Osteoblast (primary cell): ENCODE measurements at regions not wholly inside any gene's neighbourhood (a gene's known extent, or its start where the extent isn't known, plus 50 kb on each side); places are given as distances from the start of the nearest gene placed in this dataset.

Experiments used
- DNase-seq: peaks from one replicate; pipeline ENCODE4 v3.0.0; 2011; ENCODE audit warnings: low spot score, mixed read lengths; ENCODE audit not compliant: insufficient read length; ENCODE audit errors: missing footprints
- H2AFZ ChIP-seq: 2 replicates; pipeline ENCODE4 v1.6.0; 2011; ENCODE audit warnings: mild to moderate bottlenecking, low read length
- H3K27ac ChIP-seq: 2 replicates; pipeline ENCODE4 v1.5.1; 2011; ENCODE audit warnings: mild to moderate bottlenecking, low read depth, low read length, moderate library complexity
- H3K27me3 ChIP-seq: 2 replicates; pipeline ENCODE4 v1.6.0; 2012; ENCODE audit warnings: mild to moderate bottlenecking, control low read depth, inconsistent platforms, low read length, moderate library complexity; ENCODE audit not compliant: insufficient read depth
- H3K36me3 ChIP-seq: 2 replicates; pipeline ENCODE4 v1.5.1; 2011; ENCODE audit warnings: mild to moderate bottlenecking, low read length, control low read depth, moderate library complexity; ENCODE audit not compliant: insufficient read depth
- H3K4me1 ChIP-seq: 2 replicates; pipeline ENCODE4 v1.5.1; 2011; ENCODE audit warnings: mild to moderate bottlenecking, low read length, control low read depth, moderate library complexity; ENCODE audit not compliant: insufficient read depth
- H3K4me2 ChIP-seq: 2 replicates; pipeline ENCODE4 v1.6.0; 2011; ENCODE audit warnings: mild to moderate bottlenecking, low read length; ENCODE audit not compliant: insufficient read depth
- H3K4me3 ChIP-seq: fragments of 200-600 bp; sonication (generic); 3 replicates; pipeline ENCODE4 v1.5.1; 2012; ENCODE audit warnings: mild to moderate bottlenecking, low read length, inconsistent platforms; ENCODE audit not compliant: insufficient read depth
- H3K79me2 ChIP-seq: 2 replicates; pipeline ENCODE4 v1.6.0; 2012; ENCODE audit warnings: mild to moderate bottlenecking, low read length, control low read depth, inconsistent platforms; ENCODE audit not compliant: insufficient read depth
- H3K9me3 ChIP-seq: 2 replicates; pipeline ENCODE4 v1.5.1; 2011; ENCODE audit warnings: low read depth, low read length, control low read depth
- H4K20me1 ChIP-seq: 2 replicates; pipeline ENCODE4 v1.6.0; 2012; ENCODE audit warnings: mild to moderate bottlenecking, low read length, control low read depth; ENCODE audit not compliant: insufficient read depth
- CTCF ChIP-seq: IDR thresholded peaks from 2 replicates; pipeline ENCODE4 v1.5.1; 2011; ENCODE audit warnings: mild to moderate bottlenecking, low read depth, low read length, moderate library complexity; ENCODE audit errors: extremely low read depth

DNA sequence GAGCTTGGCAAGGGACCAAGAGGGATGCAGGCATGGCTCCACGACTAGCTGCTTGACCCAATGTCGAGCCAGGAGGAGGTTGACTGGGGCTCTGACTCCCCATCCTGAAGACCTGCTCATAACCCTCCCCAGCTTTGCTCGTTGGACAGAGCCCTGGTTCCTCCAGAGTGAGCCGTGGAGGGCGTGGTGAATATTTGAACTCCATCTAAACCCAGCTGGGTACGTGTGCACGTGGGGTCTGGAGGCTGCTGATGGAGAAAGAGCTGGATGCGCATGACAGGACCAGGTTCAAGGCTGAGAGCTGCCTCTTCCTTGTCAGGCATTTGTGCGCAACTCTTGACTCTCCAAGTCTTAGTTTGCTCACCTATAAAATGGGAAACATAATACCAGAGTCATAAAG lies 282.8 kb downstream of the TLE3 start:
- Histone ChIP-seq H3K4me2 (no peak overlapping the region), H3K27ac (no peak overlapping the region), H3K4me3 (no peak overlapping the region), H2AFZ (no peak overlapping the region), H3K9me3 (no peaks in the 10 kb centered on the region), H3K36me3 (no peaks in the 10 kb centered on the region), H3K79me2 (no peaks in the 10 kb centered on the region), H4K20me1 (no peaks in the 10 kb centered on the region), H3K27me3 (peaks cover 30% of the 10 kb centered on the region), H3K4me1 (no peaks in the 10 kb centered on the region)
- no peak for DNase-seq
- no peak for TF ChIP-seq CTCF

- Histone ChIP-seq H3K36me3 (no peaks in the 10 kb centered on the region), H3K4me3 (no peak overlapping the region), H3K4me2 (no peak overlapping the region), H3K27ac (no peak overlapping the region), H2AFZ (no peak overlapping the region), H3K79me2 (no peaks in the 10 kb centered on the region), H3K4me1 (no peaks in the 10 kb centered on the region), H4K20me1 (no peaks in the 10 kb centered on the region), H3K27me3 (peaks cover 36% of the 10 kb centered on the region), H3K9me3 (no peaks in the 10 kb centered on the region)
- peak; percentile 30 for DNase-seq
- TF ChIP-seq CTCF, result no peak
Observed at GRCh38 chr15:69815793-69816192, 281.9 kb downstream of the TLE3 start.

- no peak overlapping the region for H3K27ac ChIP-seq
- TF ChIP-seq CTCF, result no peak
- no peaks in the 10 kb centered on the region for H3K4me1 ChIP-seq
- H3K27me3 ChIP-seq, result peaks cover 43% of the 10 kb centered on the region
- H3K4me3 ChIP-seq, result no peak overlapping the region
- no peak overlapping the region for H2AFZ ChIP-seq
- H3K36me3 ChIP-seq, result no peaks in the 10 kb centered on the region
- H3K4me2 ChIP-seq, result no peak overlapping the region
- no peaks in the 10 kb centered on the region for H4K20me1 ChIP-seq
- no peaks in the 10 kb centered on the region for H3K9me3 ChIP-seq
- peak; percentile 72 for DNase-seq
- H3K79me2 ChIP-seq, result no peaks in the 10 kb centered on the region
Observed at GRCh38 chr15:69816522-69816921, 281.2 kb downstream of the TLE3 start.

DNA sequence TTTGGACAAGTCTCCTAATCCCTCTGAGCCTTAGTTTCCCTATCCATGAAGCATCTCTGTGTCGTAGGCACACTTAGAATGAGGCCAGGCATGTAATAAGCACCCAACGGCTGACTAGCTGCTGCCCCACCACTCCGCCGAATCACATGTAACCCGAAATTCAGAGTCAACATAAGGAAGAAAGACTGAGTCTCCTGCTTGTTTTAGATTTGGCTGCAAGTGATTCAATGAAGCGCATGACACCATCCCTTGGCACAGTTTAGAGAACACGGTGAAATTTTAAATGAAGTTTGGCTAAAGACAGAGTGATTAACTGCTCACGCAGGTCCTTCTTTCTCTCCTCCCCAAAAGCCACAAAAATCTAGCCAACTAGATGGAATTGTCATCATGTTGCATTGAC lies 279.2 kb downstream of the TLE3 start:
- H3K9me3 ChIP-seq, result no peaks in the 10 kb centered on the region
- no peaks in the 10 kb centered on the region for H3K36me3 ChIP-seq
- H3K27me3 ChIP-seq, result peaks cover 40% of the 10 kb centered on the region
- DNase-seq, result no peak
- no peaks in the 10 kb centered on the region for H3K79me2 ChIP-seq
- H2AFZ ChIP-seq, result no peak overlapping the region
- no peaks in the 10 kb centered on the region for H3K4me1 ChIP-seq
- H3K4me3 ChIP-seq, result no peak overlapping the region
- TF ChIP-seq CTCF, result no peak
- H4K20me1 ChIP-seq, result no peaks in the 10 kb centered on the region
- no peak overlapping the region for H3K27ac ChIP-seq
- no peak overlapping the region for H3K4me2 ChIP-seq
